Chondrocyte (in vitro differentiated cells): ENCODE measurements at regions not wholly inside any gene's neighbourhood (a gene's known extent, or its start where the extent isn't known, plus 50 kb on each side); places are given as distances from the start of the nearest gene placed in this dataset.

Experiments
- DNase-seq: peaks from one replicate; pipeline ENCODE4 v3.0.0; 2021; ENCODE audit warnings: mixed read lengths, low spot score
- H3K27ac Mint-ChIP-seq: one replicate; pipeline ENCODE4 v1.8.0; 2021; ENCODE audit warnings: mild to moderate bottlenecking, moderate library complexity, mixed read lengths; ENCODE audit not compliant: unreplicated experiment
- H3K27me3 Mint-ChIP-seq: 2 replicates; pipeline ENCODE4 v1.8.0; 2021; ENCODE audit warnings: low read depth, mixed read lengths
- H3K36me3 Mint-ChIP-seq: 2 replicates; pipeline ENCODE4 v1.8.0; 2021; ENCODE audit warnings: low read depth, mixed read lengths
- H3K4me1 Mint-ChIP-seq: 2 replicates; pipeline ENCODE4 v1.8.0; 2021; ENCODE audit warnings: low read depth, mild to moderate bottlenecking, mixed read lengths
- H3K4me3 Mint-ChIP-seq: one replicate; pipeline ENCODE4 v1.8.0; 2021; ENCODE audit warnings: mild to moderate bottlenecking, moderate library complexity, mixed read lengths; ENCODE audit not compliant: unreplicated experiment
- H3K9me3 Mint-ChIP-seq: 2 replicates; pipeline ENCODE4 v1.8.0; 2021; ENCODE audit warnings: low read depth, mixed read lengths
- TF ChIP-seq, protein P1 (sequence below): fragments of 200-600 bp; sonication (generic); IDR thresholded peaks from 2 replicates; pipeline ENCODE4 v1.5.0; 2021; ENCODE audit warnings: antibody characterized with exemption, mild to moderate bottlenecking, moderate library complexity

DNA sequence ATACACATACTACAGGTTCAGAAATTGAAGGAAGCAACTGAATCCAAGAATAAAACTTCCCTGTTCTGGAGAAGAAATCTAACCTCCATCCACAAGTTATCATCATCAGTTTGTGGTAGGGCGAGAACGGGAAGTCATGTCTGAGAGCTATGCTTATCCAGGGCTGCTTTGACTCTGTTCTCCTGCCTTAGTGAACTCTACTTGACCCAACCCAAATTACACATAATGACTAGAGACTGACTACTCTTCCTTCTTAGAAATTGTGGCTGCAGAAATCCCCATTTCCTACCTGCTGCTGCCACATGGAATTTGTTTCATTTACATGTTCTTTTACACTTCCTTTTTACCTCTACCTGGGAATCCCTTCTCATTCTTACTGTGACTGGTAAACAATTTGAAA lies 1102.6 kb upstream of the PIK3C3 start:
- Mint-ChIP-seq H3K4me3 (no peak overlapping the region), H3K36me3 (no peaks in the 10 kb centered on the region), H3K27me3 (peaks cover 2% of the 10 kb centered on the region), H3K4me1 (peaks cover 17% of the 10 kb centered on the region), H3K27ac (no peak overlapping the region), H3K9me3 (no peaks in the 10 kb centered on the region)
- no peak for DNase-seq
- TF ChIP-seq, protein P1, sequence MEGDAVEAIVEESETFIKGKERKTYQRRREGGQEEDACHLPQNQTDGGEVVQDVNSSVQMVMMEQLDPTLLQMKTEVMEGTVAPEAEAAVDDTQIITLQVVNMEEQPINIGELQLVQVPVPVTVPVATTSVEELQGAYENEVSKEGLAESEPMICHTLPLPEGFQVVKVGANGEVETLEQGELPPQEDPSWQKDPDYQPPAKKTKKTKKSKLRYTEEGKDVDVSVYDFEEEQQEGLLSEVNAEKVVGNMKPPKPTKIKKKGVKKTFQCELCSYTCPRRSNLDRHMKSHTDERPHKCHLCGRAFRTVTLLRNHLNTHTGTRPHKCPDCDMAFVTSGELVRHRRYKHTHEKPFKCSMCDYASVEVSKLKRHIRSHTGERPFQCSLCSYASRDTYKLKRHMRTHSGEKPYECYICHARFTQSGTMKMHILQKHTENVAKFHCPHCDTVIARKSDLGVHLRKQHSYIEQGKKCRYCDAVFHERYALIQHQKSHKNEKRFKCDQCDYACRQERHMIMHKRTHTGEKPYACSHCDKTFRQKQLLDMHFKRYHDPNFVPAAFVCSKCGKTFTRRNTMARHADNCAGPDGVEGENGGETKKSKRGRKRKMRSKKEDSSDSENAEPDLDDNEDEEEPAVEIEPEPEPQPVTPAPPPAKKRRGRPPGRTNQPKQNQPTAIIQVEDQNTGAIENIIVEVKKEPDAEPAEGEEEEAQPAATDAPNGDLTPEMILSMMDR, result no peak

DNA sequence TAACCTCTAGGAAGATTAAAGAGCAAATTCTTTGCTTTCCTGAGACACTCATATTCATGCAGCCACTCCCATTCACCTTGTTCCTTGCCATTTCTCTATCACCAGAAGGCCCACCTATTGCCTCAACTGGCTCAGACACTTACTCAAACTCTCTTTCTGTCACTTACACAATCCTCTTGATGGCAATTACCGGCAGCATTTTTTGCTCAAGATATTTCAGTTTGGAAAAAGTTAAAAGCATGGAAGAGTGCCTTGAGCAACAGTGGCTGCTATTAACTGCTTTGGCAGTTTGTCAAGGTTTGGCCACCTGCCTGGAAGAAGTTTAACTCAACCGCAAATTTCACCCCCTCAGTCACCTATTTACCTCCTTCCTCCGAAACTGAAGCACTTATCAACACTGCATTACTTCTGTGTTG lies 1104.0 kb upstream of the PIK3C3 start:
- H3K27me3 Mint-ChIP-seq, result peaks cover 2% of the 10 kb centered on the region
- no peaks in the 10 kb centered on the region for H3K36me3 Mint-ChIP-seq
- no peak overlapping the region for H3K27ac Mint-ChIP-seq
- peaks cover 17% of the 10 kb centered on the region for H3K4me1 Mint-ChIP-seq
- H3K9me3 Mint-ChIP-seq, result no peaks in the 10 kb centered on the region
- TF ChIP-seq, protein P1, result no peak
- no peak for DNase-seq
- H3K4me3 Mint-ChIP-seq, result no peak overlapping the region

DNA sequence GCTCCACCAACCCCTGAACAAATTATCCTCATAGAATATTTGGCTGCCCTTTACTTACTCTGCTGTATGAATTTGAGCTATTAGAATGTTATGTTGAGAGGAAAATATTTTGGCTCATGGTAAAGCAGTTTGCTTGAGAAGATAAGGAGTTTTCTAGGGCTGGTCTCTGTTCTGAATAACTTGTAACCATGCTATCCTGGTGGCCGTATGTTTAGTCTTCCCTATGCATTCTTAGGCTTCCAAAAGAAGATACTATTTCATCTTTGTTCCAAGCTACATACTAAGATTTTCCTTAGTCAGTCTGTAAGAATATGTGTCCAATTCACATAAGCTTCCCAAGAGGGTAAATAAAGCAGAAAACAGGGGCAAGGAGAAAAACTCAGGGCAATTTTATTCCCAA lies 1105.1 kb upstream of the PIK3C3 start:
- Mint-ChIP-seq H3K4me3 (no peak overlapping the region), H3K4me1 (peaks cover 17% of the 10 kb centered on the region), H3K36me3 (no peaks in the 10 kb centered on the region), H3K27me3 (peaks cover 1% of the 10 kb centered on the region), H3K27ac (no peak overlapping the region), H3K9me3 (no peaks in the 10 kb centered on the region)
- no peak for DNase-seq
- TF ChIP-seq, protein P1, result no peak

DNA sequence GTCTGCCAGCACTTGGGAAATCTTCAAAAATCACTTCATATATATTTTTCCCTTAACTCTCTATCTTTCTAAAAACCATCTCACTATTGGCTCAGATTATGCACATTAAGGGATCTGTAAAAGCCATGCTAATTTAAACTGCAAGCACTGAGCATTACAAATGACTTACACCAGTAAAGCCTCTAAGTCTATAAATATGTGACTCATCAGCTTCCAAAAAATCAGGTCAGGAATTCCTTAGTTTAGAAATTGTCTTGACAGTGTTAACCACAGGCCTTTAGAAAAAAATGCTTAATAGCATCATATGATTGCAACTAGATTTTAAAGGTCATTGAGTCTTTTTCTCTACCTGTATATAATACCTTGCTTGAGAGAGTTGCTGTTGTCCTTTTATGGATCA lies 1113.6 kb upstream of the PIK3C3 start:
- Mint-ChIP-seq H3K4me3 (no peak overlapping the region), H3K9me3 (peaks cover 12% of the 10 kb centered on the region), H3K27me3 (no peaks in the 10 kb centered on the region), H3K36me3 (peaks cover 3% of the 10 kb centered on the region), H3K27ac (no peak overlapping the region), H3K4me1 (peaks cover 10% of the 10 kb centered on the region)
- TF ChIP-seq, protein P1, result no peak
- DNase-seq, result no peak

DNA sequence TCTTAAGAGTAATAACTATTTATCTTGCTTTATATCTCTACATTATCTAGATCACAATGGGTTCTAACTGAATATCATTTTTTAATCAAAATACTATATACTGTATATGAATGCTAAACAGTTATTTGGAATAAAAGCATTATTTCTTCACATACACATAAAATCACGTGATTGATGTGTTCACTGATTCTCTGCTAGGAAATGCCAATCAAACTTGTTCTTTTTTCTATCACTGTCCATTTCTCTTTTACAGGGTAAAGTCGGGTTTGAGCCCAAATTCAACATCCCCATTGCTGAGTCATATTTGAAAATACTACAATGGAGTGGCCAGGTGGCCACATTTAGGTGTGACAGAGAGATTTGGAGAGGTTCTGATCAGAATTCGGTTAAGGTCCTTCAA lies 1114.0 kb upstream of the PIK3C3 start:
- no peak for DNase-seq
- no peaks in the 10 kb centered on the region for H3K27me3 Mint-ChIP-seq
- peaks cover 12% of the 10 kb centered on the region for H3K9me3 Mint-ChIP-seq
- H3K4me1 Mint-ChIP-seq, result peaks cover 10% of the 10 kb centered on the region
- no peak overlapping the region for H3K27ac Mint-ChIP-seq
- H3K36me3 Mint-ChIP-seq, result peaks cover 3% of the 10 kb centered on the region
- TF ChIP-seq, protein P1, result no peak
- H3K4me3 Mint-ChIP-seq, result no peak overlapping the region
